Cardiac muscle cell (in vitro differentiated cells and primary cell): ENCODE measurements at regions not wholly inside any gene's neighbourhood (a gene's known extent, or its start where the extent isn't known, plus 50 kb on each side); places are given as distances from the start of the nearest gene placed in this dataset.

Experiments used
- DNase-seq, 2 donors: peaks; one replicate each; pipeline versions ENCODE4 v3.0.0 to v3.0.0-alpha.2; 2010 to 2017; ENCODE audit warnings: low read depth in 1 of 2, low spot score in 1 of 2
- H3K27ac ChIP-seq: fragments of 200-600 bp; sonication (generic); 2 replicates; pipeline ENCODE4 v1.5.1; 2016
- H3K27me3 ChIP-seq: fragments of 200-600 bp; sonication (generic); 2 replicates; pipeline ENCODE4 v1.6.0; 2016; ENCODE audit warnings: control low read depth
- H3K36me3 ChIP-seq: fragments of 200-600 bp; sonication (generic); 2 replicates; pipeline ENCODE4 v1.5.1; 2016; ENCODE audit warnings: control low read depth
- H3K4me1 ChIP-seq: fragments of 200-600 bp; sonication (generic); 2 replicates; pipeline ENCODE4 v1.8.1; 2017; ENCODE audit warnings: low read depth, mild to moderate bottlenecking, mixed run types
- H3K4me3 ChIP-seq: fragments of 200-600 bp; sonication (generic); 2 replicates; pipeline ENCODE4 v1.5.1; 2016; ENCODE audit warnings: mild to moderate bottlenecking
- H3K9me3 ChIP-seq: fragments of 200-600 bp; sonication (generic); 2 replicates; pipeline ENCODE4 v1.5.1; 2017; ENCODE audit warnings: low read depth, mild to moderate bottlenecking, control low read depth
- TF ChIP-seq, protein P1 (sequence below): IDR thresholded peaks from 2 replicates; pipeline ENCODE4 v1.5.1; 2012; ENCODE audit warnings: low read depth, mild to moderate bottlenecking, low read length

DNA sequence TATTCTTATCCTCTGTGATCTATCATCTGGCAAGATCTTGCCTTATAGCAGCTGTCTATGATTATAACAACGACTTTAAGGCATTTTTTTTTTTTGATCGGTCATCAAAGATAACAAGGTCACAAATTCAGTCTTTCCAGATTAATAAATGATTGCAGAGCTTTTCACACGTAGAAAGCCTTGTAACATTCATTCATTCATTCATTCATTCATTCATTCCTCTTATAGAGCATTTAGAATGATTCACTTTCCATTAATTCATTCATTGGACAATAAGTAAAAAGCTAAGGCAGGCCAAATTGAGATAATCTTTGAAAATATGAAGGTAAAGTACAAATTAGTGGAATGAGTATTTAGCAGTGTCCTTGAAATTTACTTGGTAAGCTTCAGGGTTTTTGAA is 223.7 kb downstream of the NUP35 start:
- TF ChIP-seq, protein P1, sequence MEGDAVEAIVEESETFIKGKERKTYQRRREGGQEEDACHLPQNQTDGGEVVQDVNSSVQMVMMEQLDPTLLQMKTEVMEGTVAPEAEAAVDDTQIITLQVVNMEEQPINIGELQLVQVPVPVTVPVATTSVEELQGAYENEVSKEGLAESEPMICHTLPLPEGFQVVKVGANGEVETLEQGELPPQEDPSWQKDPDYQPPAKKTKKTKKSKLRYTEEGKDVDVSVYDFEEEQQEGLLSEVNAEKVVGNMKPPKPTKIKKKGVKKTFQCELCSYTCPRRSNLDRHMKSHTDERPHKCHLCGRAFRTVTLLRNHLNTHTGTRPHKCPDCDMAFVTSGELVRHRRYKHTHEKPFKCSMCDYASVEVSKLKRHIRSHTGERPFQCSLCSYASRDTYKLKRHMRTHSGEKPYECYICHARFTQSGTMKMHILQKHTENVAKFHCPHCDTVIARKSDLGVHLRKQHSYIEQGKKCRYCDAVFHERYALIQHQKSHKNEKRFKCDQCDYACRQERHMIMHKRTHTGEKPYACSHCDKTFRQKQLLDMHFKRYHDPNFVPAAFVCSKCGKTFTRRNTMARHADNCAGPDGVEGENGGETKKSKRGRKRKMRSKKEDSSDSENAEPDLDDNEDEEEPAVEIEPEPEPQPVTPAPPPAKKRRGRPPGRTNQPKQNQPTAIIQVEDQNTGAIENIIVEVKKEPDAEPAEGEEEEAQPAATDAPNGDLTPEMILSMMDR, result no peak
- no peaks in the 10 kb centered on the region for H3K27me3 ChIP-seq
- H3K27ac ChIP-seq, result no peak overlapping the region
- no peaks in the 10 kb centered on the region for H3K36me3 ChIP-seq
- no peak overlapping the region for H3K4me3 ChIP-seq
- no peak for DNase-seq
- H3K4me1 ChIP-seq, result no peaks in the 10 kb centered on the region
- no peaks in the 10 kb centered on the region for H3K9me3 ChIP-seq

DNA sequence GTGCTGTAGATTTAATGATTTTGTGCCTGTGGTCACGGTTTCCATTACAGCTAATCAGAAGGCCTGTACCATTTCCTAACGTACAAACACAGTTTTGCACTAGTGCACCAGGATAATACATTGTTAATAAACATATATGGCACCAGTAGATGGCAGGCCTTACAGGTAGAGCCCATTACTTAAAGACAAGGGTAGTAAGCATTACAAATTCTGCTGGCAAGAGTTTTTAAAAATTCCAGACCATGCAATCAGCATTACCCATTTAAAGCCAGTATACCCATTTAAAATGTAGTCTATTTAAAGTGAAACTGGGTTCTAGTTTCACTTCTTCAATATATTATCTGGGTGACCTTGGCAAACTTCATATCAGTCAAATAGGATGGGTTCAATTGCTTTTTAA is 224.2 kb downstream of the NUP35 start:
- Histone ChIP-seq H3K27me3 (no peaks in the 10 kb centered on the region), H3K4me3 (no peak overlapping the region), H3K27ac (no peak overlapping the region), H3K9me3 (no peaks in the 10 kb centered on the region), H3K4me1 (no peaks in the 10 kb centered on the region), H3K36me3 (no peaks in the 10 kb centered on the region)
- TF ChIP-seq, protein P1, result no peak
- DNase-seq, result no peak

DNA sequence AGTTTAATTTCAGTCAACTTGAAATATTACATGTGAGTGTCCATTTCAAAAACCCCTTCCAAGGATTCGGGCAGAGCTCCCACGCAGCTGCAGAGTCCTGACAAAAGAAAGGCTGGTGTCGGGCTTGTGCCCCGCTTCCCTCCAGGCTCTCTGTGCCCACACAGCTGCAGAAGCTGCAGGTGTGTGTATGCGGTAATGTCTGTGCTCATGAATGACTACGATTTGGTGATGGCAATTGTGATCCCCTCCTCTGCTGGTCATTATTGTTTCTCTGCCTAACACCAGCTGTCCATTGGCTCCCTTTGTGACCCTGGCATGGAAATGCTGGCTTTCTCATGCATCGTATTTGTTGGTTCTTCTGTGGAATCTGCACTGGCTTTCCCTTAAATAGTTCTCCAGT is 224.8 kb downstream of the NUP35 start:
- DNase-seq, result no peak
- Histone ChIP-seq H3K27ac (no peak overlapping the region), H3K4me1 (no peaks in the 10 kb centered on the region), H3K27me3 (no peaks in the 10 kb centered on the region), H3K4me3 (no peak overlapping the region), H3K9me3 (no peaks in the 10 kb centered on the region), H3K36me3 (no peaks in the 10 kb centered on the region)
- TF ChIP-seq, protein P1, result no peak

GRCh38 chr2:183359867-183360266 is 235.6 kb downstream of the NUP35 start:
- TF ChIP-seq, protein P1, result peak; percentile 29
- H3K27me3 ChIP-seq, result no peaks in the 10 kb centered on the region

DNA sequence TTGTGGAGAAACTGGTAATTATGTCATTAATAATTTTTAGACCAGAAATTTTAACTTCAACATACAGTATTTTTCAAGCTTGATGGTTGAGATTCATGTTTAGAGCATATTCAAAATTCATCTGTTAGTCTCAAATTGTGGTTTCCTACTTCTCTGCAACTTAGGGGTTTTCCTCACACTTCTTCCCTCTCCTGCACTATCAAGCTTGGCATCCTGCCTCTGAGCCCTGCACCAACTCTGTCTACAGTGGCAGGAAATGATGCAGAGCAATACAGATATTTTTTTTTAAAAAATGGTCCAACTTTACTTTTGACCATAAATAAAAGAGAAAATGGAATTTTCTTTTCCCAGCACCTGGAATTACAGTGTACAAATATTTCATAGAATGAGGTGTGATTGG is 247.3 kb downstream of the NUP35 start:
- Histone ChIP-seq H3K4me1 (peaks cover 4% of the 10 kb centered on the region), H3K9me3 (no peaks in the 10 kb centered on the region), H3K4me3 (no peak overlapping the region), H3K36me3 (no peaks in the 10 kb centered on the region), H3K27ac (no peak overlapping the region), H3K27me3 (no peaks in the 10 kb centered on the region)
- TF ChIP-seq, protein P1, result no peak
- DNase-seq, result no peak

More at GRCh38 chr2:183359867-183360266, 235.6 kb downstream of the NUP35 start:
- Histone ChIP-seq H3K4me1 (no peaks in the 10 kb centered on the region), H3K9me3 (no peaks in the 10 kb centered on the region), H3K36me3 (no peaks in the 10 kb centered on the region), H3K4me3 (no peak overlapping the region), H3K27ac (no peak overlapping the region)
- DNase-seq, result peak in 1 of 2 donors; percentile 21

DNA sequence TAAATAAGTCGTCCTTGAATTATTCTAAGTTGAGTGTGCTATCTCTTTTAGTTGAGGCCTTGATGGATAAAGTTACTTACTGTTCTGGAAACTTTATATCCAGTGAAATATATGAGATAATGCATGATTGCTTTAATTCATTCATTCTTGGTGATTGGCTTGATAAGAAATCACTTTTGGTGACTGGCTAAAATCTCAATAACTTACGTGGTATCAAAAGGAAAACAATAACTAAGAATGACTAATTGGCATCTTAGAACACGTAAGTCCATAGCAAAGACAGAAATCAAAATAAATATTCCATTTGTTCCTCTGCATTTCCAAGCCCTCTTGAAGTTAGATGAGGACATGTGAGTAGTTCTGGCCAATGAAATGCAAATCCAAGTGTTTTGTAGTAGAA is 251.6 kb downstream of the NUP35 start:
- H3K27me3 ChIP-seq, result no peaks in the 10 kb centered on the region
- DNase-seq, result no peak
- H3K9me3 ChIP-seq, result no peaks in the 10 kb centered on the region
- H3K27ac ChIP-seq, result no peak overlapping the region
- H3K4me1 ChIP-seq, result no peaks in the 10 kb centered on the region
- TF ChIP-seq, protein P1, result no peak
- no peaks in the 10 kb centered on the region for H3K36me3 ChIP-seq
- no peak overlapping the region for H3K4me3 ChIP-seq
